HAP-1 (cell line): ENCODE measurements at regions not wholly inside any gene's neighbourhood (a gene's known extent, or its start where the extent isn't known, plus 50 kb on each side); places are given as distances from the start of the nearest gene placed in this dataset.

ENCODE experiments used
- DNase-seq, 2 experiments: peaks; one replicate each; pipeline ENCODE4 v3.0.0-alpha.2; 2016 to 2020; ENCODE audit warnings: low spot score in 2 of 2
- H3K27me3 ChIP-seq: fragments of 250-450 bp; sonication (Bioruptor Pico); 2 replicates; pipeline ENCODE4 v1.5.1; 2020; ENCODE audit warnings: low read depth, mild to moderate bottlenecking, moderate library complexity
- H3K36me3 ChIP-seq: fragments of 250-450 bp; sonication (Bioruptor Pico); replicated peaks from 2 replicates; pipeline ENCODE4 v1.5.1; 2020; ENCODE audit warnings: mild to moderate bottlenecking
- H3K4me1 ChIP-seq: fragments of 250-450 bp; sonication (Bioruptor Pico); 2 replicates; pipeline ENCODE4 v1.5.1; 2020; ENCODE audit warnings: mild to moderate bottlenecking
- H3K4me3 ChIP-seq: fragments of 250-450 bp; sonication (Bioruptor Pico); 2 replicates; pipeline ENCODE4 v1.5.1; 2020; ENCODE audit warnings: mild to moderate bottlenecking, moderate library complexity
- H3K9me3 ChIP-seq: fragments of 250-450 bp; sonication (Bioruptor Pico); 2 replicates; pipeline ENCODE4 v1.5.1; 2020; ENCODE audit warnings: mild to moderate bottlenecking, moderate library complexity
- in situ Hi-C: fragments of 300-500 bp; cut with MboI; formaldehyde crosslinking; loops from 3 replicates; pipeline ENCODE4 v1.14.3; 2020; ENCODE audit warnings: low sequenced_read_pairs, inconsistent platforms, mixed read lengths

GRCh38 chr13:40192858-40193257, 473.6 kb downstream of the FOXO1 start:
- H3K4me3 ChIP-seq: no peak overlapping the region
- in situ Hi-C loops: no loop called here
- no peaks in the 10 kb centered on the region for H3K27me3 ChIP-seq
- DNase-seq: no peak
- no peaks in the 10 kb centered on the region for H3K9me3 ChIP-seq
- no peaks in the 10 kb centered on the region for H3K36me3 ChIP-seq
- H3K4me1 ChIP-seq: peaks cover 28% of the 10 kb centered on the region

GRCh38 chr13:40193286-40194223, 472.9 kb downstream of the FOXO1 start:
- peaks cover 28% of the 10 kb centered on the region for H3K4me1 ChIP-seq
- DNase-seq: no peak
- H3K9me3 ChIP-seq: no peaks in the 10 kb centered on the region
- in situ Hi-C loops: no loop called here
- no peaks in the 10 kb centered on the region for H3K36me3 ChIP-seq
- H3K4me3 ChIP-seq: no peak overlapping the region
- H3K27me3 ChIP-seq: no peaks in the 10 kb centered on the region

- Histone ChIP-seq H3K36me3 (no peaks in the 10 kb centered on the region), H3K27me3 (no peaks in the 10 kb centered on the region), H3K9me3 (no peaks in the 10 kb centered on the region), H3K4me1 (peaks cover 28% of the 10 kb centered on the region), H3K4me3 (no peak overlapping the region)
- in situ Hi-C loops: no loop called here
- DNase-seq: no peak
Observed at GRCh38 chr13:40194224-40194806, 472.1 kb downstream of the FOXO1 start.

GRCh38 chr13:40197049-40197448, 469.4 kb downstream of the FOXO1 start:
- no peaks in the 10 kb centered on the region for H3K27me3 ChIP-seq
- H3K9me3 ChIP-seq: no peaks in the 10 kb centered on the region
- no peak for DNase-seq
- peaks cover 8% of the 10 kb centered on the region for H3K4me1 ChIP-seq
- H3K36me3 ChIP-seq: no peaks in the 10 kb centered on the region
- no peak overlapping the region for H3K4me3 ChIP-seq
- in situ Hi-C loops: no loop called here

- H3K9me3 ChIP-seq: no peaks in the 10 kb centered on the region
- H3K27me3 ChIP-seq: no peaks in the 10 kb centered on the region
- no peak for DNase-seq
- in situ Hi-C loops: no loop called here
- H3K4me3 ChIP-seq: no peak overlapping the region
- no peaks in the 10 kb centered on the region for H3K36me3 ChIP-seq
- H3K4me1 ChIP-seq: peaks cover 6% of the 10 kb centered on the region
Observed at GRCh38 chr13:40197936-40198595, 468.4 kb downstream of the FOXO1 start.

- H3K4me1 ChIP-seq: no peaks in the 10 kb centered on the region; the same call in 1 of the 2 replicates
- H3K9me3 ChIP-seq: peaks cover 2% of the 10 kb centered on the region; the same call in 1 of the 2 replicates
- H3K36me3 ChIP-seq: no peaks in the 10 kb centered on the region
- in situ Hi-C loops: no loop called here
- H3K27me3 ChIP-seq: no peaks in the 10 kb centered on the region
- no peak for DNase-seq
- no peak overlapping the region for H3K4me3 ChIP-seq
Observed at GRCh38 chr13:40200273-40200978, 466.0 kb downstream of the FOXO1 start.

GRCh38 chr13:40204246-40204645, 462.2 kb downstream of the FOXO1 start:
- Histone ChIP-seq H3K27me3 (no peaks in the 10 kb centered on the region), H3K4me3 (no peak overlapping the region), H3K36me3 (no peaks in the 10 kb centered on the region), H3K4me1 (no peaks in the 10 kb centered on the region; the same call in 1 of the 2 replicates), H3K9me3 (peaks cover 2% of the 10 kb centered on the region; the same call in 1 of the 2 replicates)
- in situ Hi-C loops: no loop called here
- no peak for DNase-seq

- Histone ChIP-seq H3K4me3 (no peak overlapping the region), H3K4me1 (no peaks in the 10 kb centered on the region; the same call in 1 of the 2 replicates), H3K27me3 (no peaks in the 10 kb centered on the region), H3K36me3 (no peaks in the 10 kb centered on the region), H3K9me3 (peaks cover 2% of the 10 kb centered on the region; the same call in 1 of the 2 replicates)
- in situ Hi-C loops: no loop called here
- no peak for DNase-seq
Observed at GRCh38 chr13:40205771-40206240, 460.6 kb downstream of the FOXO1 start.

- no peak overlapping the region for H3K4me3 ChIP-seq
- no peaks in the 10 kb centered on the region for H3K27me3 ChIP-seq
- in situ Hi-C loops: no loop called here
- peaks cover 2% of the 10 kb centered on the region; the same call in 1 of the 2 replicates for H3K9me3 ChIP-seq
- no peaks in the 10 kb centered on the region for H3K36me3 ChIP-seq
- no peaks in the 10 kb centered on the region; the same call in 1 of the 2 replicates for H3K4me1 ChIP-seq
- DNase-seq: no peak
Observed at GRCh38 chr13:40206241-40207000, 460.0 kb downstream of the FOXO1 start.

GRCh38 chr13:40207001-40207478, 459.4 kb downstream of the FOXO1 start:
- Histone ChIP-seq H3K4me3 (no peak overlapping the region), H3K4me1 (no peaks in the 10 kb centered on the region; the same call in 1 of the 2 replicates), H3K9me3 (peaks cover 2% of the 10 kb centered on the region; the same call in 1 of the 2 replicates), H3K27me3 (no peaks in the 10 kb centered on the region), H3K36me3 (no peaks in the 10 kb centered on the region)
- in situ Hi-C loops: no loop called here
- DNase-seq: no peak

- in situ Hi-C loops: no loop called here
- DNase-seq: no peak
- no peaks in the 10 kb centered on the region for H3K4me1 ChIP-seq
- no peaks in the 10 kb centered on the region for H3K36me3 ChIP-seq
- H3K27me3 ChIP-seq: no peaks in the 10 kb centered on the region
- H3K4me3 ChIP-seq: no peak overlapping the region
- peaks cover 2% of the 10 kb centered on the region; the same call in 1 of the 2 replicates for H3K9me3 ChIP-seq
Observed at GRCh38 chr13:40208517-40208916, 457.9 kb downstream of the FOXO1 start.

GRCh38 chr13:40210865-40211585, 455.4 kb downstream of the FOXO1 start:
- DNase-seq: no peak
- no peak overlapping the region for H3K4me3 ChIP-seq
- no peaks in the 10 kb centered on the region for H3K9me3 ChIP-seq
- no peaks in the 10 kb centered on the region for H3K36me3 ChIP-seq
- no peaks in the 10 kb centered on the region for H3K4me1 ChIP-seq
- in situ Hi-C loops: no loop called here
- H3K27me3 ChIP-seq: no peaks in the 10 kb centered on the region
